LNCAP (cell line): ENCODE measurements at regions not wholly inside any gene's neighbourhood (a gene's known extent, or its start where the extent isn't known, plus 50 kb on each side); places are given as distances from the start of the nearest gene placed in this dataset.

Experiments used
- CTCF ChIP-seq: fragments of 450-650 bp; IDR thresholded peaks from 2 replicates; pipeline ENCODE4 v1.5.1; 2017; ENCODE audit warnings: mild to moderate bottlenecking

- no peak for TF ChIP-seq CTCF
Measured at GRCh38 chr11:112719736-112720525, 241.3 kb upstream of the NCAM1 start.

GRCh38 chr11:112722148-112722547, 239.1 kb upstream of the NCAM1 start:
- no peak for TF ChIP-seq CTCF

- TF ChIP-seq CTCF: no peak
Measured at GRCh38 chr11:112722876-112723275, 238.3 kb upstream of the NCAM1 start.

GRCh38 chr11:112723676-112724495, 237.3 kb upstream of the NCAM1 start:
- no peak for TF ChIP-seq CTCF

- no peak for TF ChIP-seq CTCF
Measured at GRCh38 chr11:112724496-112724790, 236.8 kb upstream of the NCAM1 start.

- no peak for TF ChIP-seq CTCF
Measured at GRCh38 chr11:112725636-112726035, 235.6 kb upstream of the NCAM1 start.

- no peak for TF ChIP-seq CTCF
Measured at GRCh38 chr11:112727341-112727841, 233.8 kb upstream of the NCAM1 start.
